ENCODE measurements at regions not wholly inside any gene's neighbourhood (a gene's known extent, or its start where the extent isn't known, plus 50 kb on each side); places are given as distances from the start of the nearest gene placed in this dataset.
"Not testable (repeated sequence)": the region's sequence is repeated elsewhere in the genome, so short reads cannot be mapped to it uniquely, and the experiment has no call there.

GRCh38 chr7:116363637-116364432, 135.7 kb upstream of the CAV2 start:
- Histone ChIP-seq H3K4me1 (no peaks in the 10 kb centered on the region), H3K27ac (no peak overlapping the region), H3K27me3 (no peaks in the 10 kb centered on the region), H3K9me3 (no peaks in the 10 kb centered on the region), H3K36me3 (no peaks in the 10 kb centered on the region), H3K4me3 (no peak overlapping the region)
- TF ChIP-seq POLR2A (IDR thresholded peaks at IDR 0.05) = no peak
- no peak for TF ChIP-seq CTCF (IDR thresholded peaks at IDR 0.05)
- TF ChIP-seq POLR2AphosphoS5 (IDR thresholded peaks at IDR 0.05; ENCODE audit: insufficient read depth in 1 of 2, low read depth in 1 of 2) = no peak
- no peak for DNase-seq (ENCODE audit: extremely low spot score in 2 of 2)
- intact Hi-C loops (cut with DNase I) = no loop called here

- TF ChIP-seq POLR2A (IDR thresholded peaks at IDR 0.05) (no peak), CTCF (IDR thresholded peaks at IDR 0.05) (no peak), POLR2AphosphoS5 (IDR thresholded peaks at IDR 0.05; ENCODE audit: insufficient read depth in 1 of 2, low read depth in 1 of 2) (no peak)
- no peaks in the 10 kb centered on the region for H3K36me3 ChIP-seq
- no peak overlapping the region for H3K27ac ChIP-seq
- H3K4me3 ChIP-seq = no peak overlapping the region
- no peaks in the 10 kb centered on the region for H3K27me3 ChIP-seq
- no peak for DNase-seq (ENCODE audit: extremely low spot score in 2 of 2)
- H3K4me1 ChIP-seq = no peaks in the 10 kb centered on the region
- H3K9me3 ChIP-seq = no peaks in the 10 kb centered on the region
- intact Hi-C loops (cut with DNase I) = no loop called here
Measured at GRCh38 chr7:116364469-116364868, 135.1 kb upstream of the CAV2 start.

GRCh38 chr7:116365797-116366196, 133.7 kb upstream of the CAV2 start:
- Histone ChIP-seq H3K27me3 (no peaks in the 10 kb centered on the region), H3K9me3 (no peaks in the 10 kb centered on the region), H3K4me3 (no peak overlapping the region), H3K4me1 (no peaks in the 10 kb centered on the region), H3K36me3 (no peaks in the 10 kb centered on the region), H3K27ac (no peak overlapping the region)
- TF ChIP-seq POLR2AphosphoS5 (IDR thresholded peaks at IDR 0.05; ENCODE audit: insufficient read depth in 1 of 2, low read depth in 1 of 2) = no peak
- TF ChIP-seq CTCF (IDR thresholded peaks at IDR 0.05) = no peak
- no peak for DNase-seq (ENCODE audit: extremely low spot score in 2 of 2)
- intact Hi-C loops (cut with DNase I) = no loop called here

- H3K9me3 ChIP-seq = no peaks in the 10 kb centered on the region
- H3K27ac ChIP-seq = no peak overlapping the region
- DNase-seq (ENCODE audit: extremely low spot score in 2 of 2) = no peak
- TF ChIP-seq POLR2A (IDR thresholded peaks at IDR 0.05) (no peak), CTCF (IDR thresholded peaks at IDR 0.05) (no peak), POLR2AphosphoS5 (IDR thresholded peaks at IDR 0.05; ENCODE audit: insufficient read depth in 1 of 2, low read depth in 1 of 2) (no peak)
- H3K36me3 ChIP-seq = no peaks in the 10 kb centered on the region
- no peaks in the 10 kb centered on the region for H3K27me3 ChIP-seq
- H3K4me1 ChIP-seq = no peaks in the 10 kb centered on the region
- H3K4me3 ChIP-seq = no peak overlapping the region
- intact Hi-C loops (cut with DNase I) = no loop called here
Measured at GRCh38 chr7:116367171-116367813, 132.2 kb upstream of the CAV2 start.

GRCh38 chr7:116368965-116369364, 130.6 kb upstream of the CAV2 start:
- no peak overlapping the region for H3K4me3 ChIP-seq
- intact Hi-C loops (cut with DNase I) = no loop called here
- no peaks in the 10 kb centered on the region for H3K9me3 ChIP-seq
- H3K36me3 ChIP-seq = no peaks in the 10 kb centered on the region
- H3K27ac ChIP-seq = no peak overlapping the region
- DNase-seq (ENCODE audit: extremely low spot score in 2 of 2) = no peak
- no peak for TF ChIP-seq POLR2A (IDR thresholded peaks at IDR 0.05)
- no peak for TF ChIP-seq CTCF (IDR thresholded peaks at IDR 0.05)
- no peak for TF ChIP-seq POLR2AphosphoS5 (IDR thresholded peaks at IDR 0.05; ENCODE audit: insufficient read depth in 1 of 2, low read depth in 1 of 2)
- no peaks in the 10 kb centered on the region for H3K4me1 ChIP-seq
- H3K27me3 ChIP-seq = no peaks in the 10 kb centered on the region

GRCh38 chr7:116371536-116371935, 128.0 kb upstream of the CAV2 start:
- H3K9me3 ChIP-seq; H3K27me3 ChIP-seq; intact Hi-C loops (cut with DNase I); H3K27ac ChIP-seq; DNase-seq (ENCODE audit: extremely low spot score in 2 of 2); H3K4me1 ChIP-seq; H3K36me3 ChIP-seq; H3K4me3 ChIP-seq: not testable (repeated sequence)

GRCh38 chr7:116373229-116373628, 126.3 kb upstream of the CAV2 start:
- intact Hi-C loops (cut with DNase I); H3K36me3 ChIP-seq; DNase-seq (ENCODE audit: extremely low spot score in 2 of 2); H3K4me3 ChIP-seq; H3K9me3 ChIP-seq; H3K27me3 ChIP-seq; H3K4me1 ChIP-seq; H3K27ac ChIP-seq: not testable (repeated sequence)
